B cell (primary cell): ENCODE measurements at regions not wholly inside any gene's neighbourhood (a gene's known extent, or its start where the extent isn't known, plus 50 kb on each side); places are given as distances from the start of the nearest gene placed in this dataset.

Experiments
- ATAC-seq: fragments of 200-7000 bp; cut with Tn5 transposase; one replicate; pipeline ENCODE4 v1.10.0; 2021; ENCODE audit warnings: low read depth, mild to moderate bottlenecking, moderate number of reproducible peaks, moderate library complexity
- CTCF ChIA-PET: fragments of 350-600 bp; sonication (Branson Sonifier 250); formaldehyde crosslinking; loops from one replicate; lab custom pipeline; 2021; ENCODE audit warnings: antibody characterized with exemption, inconsistent platforms; lab: Charles Lee
- POLR2A ChIA-PET: fragments of 350-600 bp; sonication (Branson Sonifier 250); formaldehyde crosslinking; loops from one replicate; lab custom pipeline; 2021; ENCODE audit warnings: antibody characterized with exemption; lab: Charles Lee
- DNase-seq: peaks from one replicate; pipeline ENCODE4 v3.0.0; 2013
- H2AFZ ChIP-seq: 2 replicates; pipeline ENCODE4 v1.6.1; 2012; ENCODE audit warnings: mild to moderate bottlenecking, low read depth, low read length; ENCODE audit not compliant: insufficient read depth, poor library complexity, severe bottlenecking
- H3K27ac ChIP-seq, 2 donors: 1 replicate in 1 of 2; 2 replicates in 1 of 2; pipeline ENCODE4 v1.5.1; 2012 to 2013; ENCODE audit warnings: low read length in 2 of 2, mild to moderate bottlenecking in 2 of 2, moderate library complexity in 1 of 2
- H3K27me3 ChIP-seq, 4 experiments: fragments of 200-600 bp in 1 of 4; sonication (generic) in 1 of 4; replicated peaks in 1 of 4; 1 replicate in 2 of 4; 2 replicates in 2 of 4; pipeline versions ENCODE4 v1.6.1 to v1.7.0; 2013 to 2016; ENCODE audit warnings: low read length in 3 of 4, mild to moderate bottlenecking in 2 of 4, mixed read lengths in 1 of 4, moderate library complexity in 1 of 4; ENCODE audit not compliant: insufficient read depth in 4 of 4, control insufficient read depth in 3 of 4; ENCODE audit errors: control extremely low read depth in 1 of 4
- H3K36me3 ChIP-seq, 2 experiments: replicated peaks in 1 of 2; 1 replicate in 1 of 2; 2 replicates in 1 of 2; pipeline versions ENCODE4 v1.6.1 to v1.7.1; 2013; ENCODE audit warnings: low read length in 1 of 2; ENCODE audit not compliant: insufficient read depth in 2 of 2, control insufficient read depth in 1 of 2; ENCODE audit errors: control extremely low read depth in 1 of 2, extremely low read depth in 1 of 2
- H3K4me1 ChIP-seq, 2 donors: fragments of 200-600 bp in 1 of 2; sonication (generic) in 1 of 2; 1 replicate in 1 of 2; 2 replicates in 1 of 2; pipeline versions ENCODE4 v1.5.1 to v1.6.1; 2013 to 2017; ENCODE audit warnings: low read length in 2 of 2; ENCODE audit not compliant: control insufficient read depth in 2 of 2, insufficient read depth in 2 of 2
- H3K4me2 ChIP-seq: replicated peaks from 2 replicates; pipeline ENCODE3; 2012; ENCODE audit warnings: mild to moderate bottlenecking, low read depth, low read length; ENCODE audit not compliant: poor library complexity, severe bottlenecking
- H3K4me3 ChIP-seq, 5 experiments: fragments of 200-600 bp in 1 of 5; sonication (generic) in 1 of 5; 1 replicate in 3 of 5; 2 replicates in 2 of 5; pipeline versions ENCODE4 v1.5.1 to v1.7.0; 2011 to 2016; ENCODE audit warnings: low read length in 4 of 5, mild to moderate bottlenecking in 4 of 5, low read depth in 2 of 5, control low read depth in 1 of 5, moderate library complexity in 1 of 5; ENCODE audit not compliant: insufficient read depth in 1 of 5; ENCODE audit errors: control extremely low read depth in 1 of 5, extremely low read depth in 1 of 5
- H3K79me2 ChIP-seq: fragments of 200-600 bp; sonication (generic); one replicate; pipeline ENCODE4 v1.6.0; 2016; ENCODE audit warnings: low read length; ENCODE audit not compliant: control insufficient read depth, insufficient read depth
- H3K9ac ChIP-seq: fragments of 200-600 bp; sonication (generic); 2 replicates; pipeline ENCODE4 v1.6.1; 2017; ENCODE audit warnings: mild to moderate bottlenecking, low read length, moderate library complexity
- H3K9me3 ChIP-seq, 3 donors: one replicate each; pipeline versions ENCODE4 v1.6.1 to v1.7.1; 2013; ENCODE audit warnings: low read length in 2 of 3; ENCODE audit not compliant: control insufficient read depth in 2 of 3, insufficient read depth in 1 of 3; ENCODE audit errors: control extremely low read depth in 1 of 3
- H4K20me1 ChIP-seq: 2 replicates; pipeline ENCODE4 v1.6.0; 2012; ENCODE audit warnings: mild to moderate bottlenecking, low read length; ENCODE audit not compliant: insufficient read depth, control insufficient read depth, poor library complexity, severe bottlenecking
- H3K27ac Mint-ChIP-seq: one replicate; pipeline ENCODE4 v1.8.0; 2021; ENCODE audit warnings: mixed read lengths
- H3K27me3 Mint-ChIP-seq: one replicate; pipeline ENCODE4 v1.8.0; 2021; ENCODE audit warnings: mixed read lengths
- H3K4me1 Mint-ChIP-seq: one replicate; pipeline ENCODE4 v1.8.0; 2021; ENCODE audit warnings: mixed read lengths
- H3K4me3 Mint-ChIP-seq: one replicate; pipeline ENCODE4 v1.8.0; 2021; ENCODE audit warnings: mixed read lengths
- H3K9me3 Mint-ChIP-seq: one replicate; pipeline ENCODE4 v1.8.0; 2022; ENCODE audit warnings: mixed read lengths; ENCODE audit not compliant: insufficient read depth
- CTCF ChIP-seq: fragments of 200-600 bp; IDR thresholded peaks from one replicate; pipeline ENCODE4 v1.8.0; 2022; ENCODE audit warnings: antibody characterized with exemption, mild to moderate bottlenecking
- EZH2 ChIP-seq: IDR thresholded peaks from 2 replicates; pipeline ENCODE4 v1.6.1; 2012; ENCODE audit warnings: borderline replicate concordance, low read depth, mild to moderate bottlenecking, moderate library complexity, low read length; ENCODE audit not compliant: insufficient read depth, poor library complexity, severe bottlenecking
- WGBS: methylation state at CpG from one replicate; pipeline ENCODE4 v1.1.5; 2013; ENCODE audit warnings: missing lambda C conversion rate; ENCODE audit not compliant: insufficient coverage; 5-methylcytosine and 5-hydroxymethylcytosine counted together
- intact Hi-C: fragments of 100-400 bp; cut with micrococcal nuclease; formaldehyde crosslinking; loops from one replicate; pipeline ENCODE4 v1.10.0; 2022

DNA sequence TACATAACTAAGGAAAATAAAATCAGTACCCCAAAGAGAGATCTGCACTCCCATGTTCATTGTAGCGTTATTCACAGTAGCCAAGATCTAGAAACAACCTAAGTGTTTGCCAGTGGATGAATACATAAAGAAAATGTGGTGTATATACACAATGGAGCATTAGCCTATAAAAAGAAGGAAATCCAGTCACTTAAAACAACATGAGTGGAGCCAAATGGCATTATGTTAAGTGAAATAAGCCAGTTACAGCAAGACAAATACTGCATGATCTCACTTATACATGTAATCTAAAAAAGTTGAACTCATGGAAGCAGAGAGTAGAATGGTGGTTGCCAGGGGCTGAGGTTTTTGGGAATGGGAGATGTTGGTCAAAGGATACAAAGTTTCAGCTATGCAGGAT lies 508.3 kb upstream of the B3GALT2 start:
- whole genome bisulfite sequencing, result no CpG with 5 or more reads among the region's 1 CpG
- no peak overlapping the region for H3K27ac Mint-ChIP-seq
- DNase-seq (no peak), ATAC-seq (no peak)
- POLR2A ChIA-PET, result no interaction called here
- H4K20me1 ChIP-seq, result no peaks in the 10 kb centered on the region
- no peaks in the 10 kb centered on the region for H3K79me2 ChIP-seq
- no peaks in the 10 kb centered on the region for H3K36me3 ChIP-seq
- H3K4me1 Mint-ChIP-seq, result no peaks in the 10 kb centered on the region
- CTCF ChIA-PET, result no interaction called here
- no peak overlapping the region for H3K4me3 Mint-ChIP-seq
- H3K4me1 ChIP-seq, result no peaks in the 10 kb centered on the region
- peaks cover 4% of the 10 kb centered on the region for H3K27me3 Mint-ChIP-seq
- TF ChIP-seq CTCF, result no peak
- TF ChIP-seq EZH2, result no peak
- H3K9me3 ChIP-seq, result no peaks in the 10 kb centered on the region
- no peaks in the 10 kb centered on the region for H3K9me3 Mint-ChIP-seq
- no peak overlapping the region for H3K4me3 ChIP-seq
- H3K9ac ChIP-seq, result no peak overlapping the region
- no peak overlapping the region for H3K4me2 ChIP-seq
- no peaks in the 10 kb centered on the region for H3K27me3 ChIP-seq
- intact Hi-C loops, result loop anchor here (10.0 kb wide), 1 partner anchor 60 kb away; no protein-coding TSS in a partner anchor
- H2AFZ ChIP-seq, result no peak overlapping the region
- H3K27ac ChIP-seq, result no peak overlapping the region

GRCh38 chr1:193685986-193686385 lies 499.6 kb upstream of the B3GALT2 start:
- ATAC-seq, result no peak
- no peaks in the 10 kb centered on the region for H3K9me3 Mint-ChIP-seq
- no peak overlapping the region for H3K4me3 Mint-ChIP-seq
- DNase-seq, result no peak
- no peaks in the 10 kb centered on the region for H3K79me2 ChIP-seq
- no peaks in the 10 kb centered on the region for H3K27me3 ChIP-seq
- peaks cover 17% of the 10 kb centered on the region for H3K27me3 Mint-ChIP-seq
- no peak overlapping the region for H3K9ac ChIP-seq
- no peak overlapping the region for H3K4me2 ChIP-seq
- CTCF ChIA-PET, result interaction anchor here (0.5 kb wide), 1 partner anchor 12 kb away, joined by 3 read pairs; no protein-coding TSS in a partner anchor
- no peak overlapping the region for H3K27ac Mint-ChIP-seq
- H3K27ac ChIP-seq, result no peak overlapping the region
- no peak for TF ChIP-seq CTCF
- no peak overlapping the region for H2AFZ ChIP-seq
- POLR2A ChIA-PET, result no interaction called here
- intact Hi-C loops, result no loop called here
- no peaks in the 10 kb centered on the region for H3K36me3 ChIP-seq
- no CpG with 5 or more reads among the region's 2 CpGs for WGBS
- peaks cover 0 to 5% of the 10 kb centered on the region in 2 donors for H3K4me1 ChIP-seq
- no peak overlapping the region for H3K4me3 ChIP-seq
- no peaks in the 10 kb centered on the region for H3K9me3 ChIP-seq
- H4K20me1 ChIP-seq, result no peaks in the 10 kb centered on the region
- no peaks in the 10 kb centered on the region for H3K4me1 Mint-ChIP-seq
